Urothelium cell line (cell line): ENCODE measurements at regions not wholly inside any gene's neighbourhood (a gene's known extent, or its start where the extent isn't known, plus 50 kb on each side); places are given as distances from the start of the nearest gene placed in this dataset.
"Not testable (repeated sequence)": the region's sequence is repeated elsewhere in the genome, so short reads cannot be mapped to it uniquely, and the experiment has no call there.

Experiments used
- DNase-seq: peaks from one replicate; pipeline ENCODE4 v3.0.0; 2011; ENCODE audit warnings: low spot score, mixed read lengths
- FAIRE-seq: peaks from 2 replicates; lab custom pipeline; 2011; peaks lifted over from hg19 to GRCh38; lab: Jason Lieb, UNC

GRCh38 chr3:99322551-99322950 is 315.8 kb upstream of the COL8A1 start:
- DNase-seq (no peak), FAIRE-seq (no peak)

GRCh38 chr3:99321261-99321660 is 317.1 kb upstream of the COL8A1 start:
- DNase-seq (no peak), FAIRE-seq (no peak)

- DNase-seq, result no peak
- FAIRE-seq, result no peak
Observed at GRCh38 chr3:99319961-99320360, 318.4 kb upstream of the COL8A1 start.

GRCh38 chr3:99319450-99319849 is 318.9 kb upstream of the COL8A1 start:
- DNase-seq (no peak), FAIRE-seq (no peak)

GRCh38 chr3:99317201-99317600 is 321.2 kb upstream of the COL8A1 start:
- FAIRE-seq, result no peak

GRCh38 chr3:99315896-99316295 is 322.5 kb upstream of the COL8A1 start:
- no peak for DNase-seq
- FAIRE-seq, result no peak

More at GRCh38 chr3:99317201-99317600, 321.2 kb upstream of the COL8A1 start:
- no peak for DNase-seq

GRCh38 chr3:99313485-99313884 is 324.9 kb upstream of the COL8A1 start:
- FAIRE-seq (no peak), DNase-seq (no peak)

GRCh38 chr3:99298661-99299060 is 339.7 kb upstream of the COL8A1 start:
- no peak for DNase-seq
- no peak for FAIRE-seq

- FAIRE-seq, result no peak
Observed at GRCh38 chr3:99295836-99296235, 342.6 kb upstream of the COL8A1 start.

GRCh38 chr3:99294092-99294491 is 344.3 kb upstream of the COL8A1 start:
- not testable (repeated sequence) for DNase-seq, FAIRE-seq

More at GRCh38 chr3:99295836-99296235, 342.6 kb upstream of the COL8A1 start:
- DNase-seq, result no peak

- FAIRE-seq (no peak), DNase-seq (no peak)
Observed at GRCh38 chr3:99287876-99288275, 350.5 kb upstream of the COL8A1 start.

GRCh38 chr3:99286266-99286845 is 352.0 kb upstream of the COL8A1 start:
- FAIRE-seq (no peak), DNase-seq (no peak)

GRCh38 chr3:99269606-99270351 is 368.3 kb upstream of the DCBLD2 start:
- DNase-seq (no peak), FAIRE-seq (peak; percentile 35)

- DNase-seq (peak; percentile 18), FAIRE-seq (no peak)
Observed at GRCh38 chr3:99256788-99257187, 355.3 kb upstream of the DCBLD2 start.

- FAIRE-seq (no peak), DNase-seq (no peak)
Observed at GRCh38 chr3:99253963-99254355, 352.5 kb upstream of the DCBLD2 start.

GRCh38 chr3:99250821-99251355 is 349.4 kb upstream of the DCBLD2 start:
- DNase-seq, result no peak
- FAIRE-seq, result no peak

- peak; percentile 39 for DNase-seq
- no peak for FAIRE-seq
Observed at GRCh38 chr3:99250272-99250671, 348.8 kb upstream of the DCBLD2 start.

GRCh38 chr3:99249627-99250026 is 348.1 kb upstream of the DCBLD2 start:
- DNase-seq (no peak), FAIRE-seq (peak; percentile 55)

- DNase-seq, result no peak
- no peak for FAIRE-seq
Observed at GRCh38 chr3:99248913-99249312, 347.4 kb upstream of the DCBLD2 start.

GRCh38 chr3:99248130-99248529 is 346.6 kb upstream of the DCBLD2 start:
- no peak for DNase-seq
- FAIRE-seq, result no peak

- FAIRE-seq (no peak), DNase-seq (no peak)
Observed at GRCh38 chr3:99246010-99246654, 344.6 kb upstream of the DCBLD2 start.

- FAIRE-seq (no peak), DNase-seq (no peak)
Observed at GRCh38 chr3:99242271-99242670, 340.8 kb upstream of the DCBLD2 start.
